Loucy (cell line): ENCODE measurements at regions not wholly inside any gene's neighbourhood (a gene's known extent, or its start where the extent isn't known, plus 50 kb on each side); places are given as distances from the start of the nearest gene placed in this dataset.

Experiments
- EZH2phosphoT487 ChIP-seq: fragments of 200-600 bp; IDR thresholded peaks from 2 replicates; pipeline ENCODE4 v1.6.1; 2018; ENCODE audit warnings: antibody characterized with exemption, mild to moderate bottlenecking, moderate library complexity, borderline replicate concordance
- TF ChIP-seq, protein P1 (sequence below): fragments of 200-600 bp; sonication (generic); conservative IDR thresholded peaks from 2 replicates; pipeline ENCODE4 v1.5.1; 2014; ENCODE audit warnings: mild to moderate bottlenecking, antibody characterized with exemption, low read length

GRCh38 chr15:62920682-62921502, 121.7 kb upstream of the TPM1 start:
- TF ChIP-seq, protein P1, sequence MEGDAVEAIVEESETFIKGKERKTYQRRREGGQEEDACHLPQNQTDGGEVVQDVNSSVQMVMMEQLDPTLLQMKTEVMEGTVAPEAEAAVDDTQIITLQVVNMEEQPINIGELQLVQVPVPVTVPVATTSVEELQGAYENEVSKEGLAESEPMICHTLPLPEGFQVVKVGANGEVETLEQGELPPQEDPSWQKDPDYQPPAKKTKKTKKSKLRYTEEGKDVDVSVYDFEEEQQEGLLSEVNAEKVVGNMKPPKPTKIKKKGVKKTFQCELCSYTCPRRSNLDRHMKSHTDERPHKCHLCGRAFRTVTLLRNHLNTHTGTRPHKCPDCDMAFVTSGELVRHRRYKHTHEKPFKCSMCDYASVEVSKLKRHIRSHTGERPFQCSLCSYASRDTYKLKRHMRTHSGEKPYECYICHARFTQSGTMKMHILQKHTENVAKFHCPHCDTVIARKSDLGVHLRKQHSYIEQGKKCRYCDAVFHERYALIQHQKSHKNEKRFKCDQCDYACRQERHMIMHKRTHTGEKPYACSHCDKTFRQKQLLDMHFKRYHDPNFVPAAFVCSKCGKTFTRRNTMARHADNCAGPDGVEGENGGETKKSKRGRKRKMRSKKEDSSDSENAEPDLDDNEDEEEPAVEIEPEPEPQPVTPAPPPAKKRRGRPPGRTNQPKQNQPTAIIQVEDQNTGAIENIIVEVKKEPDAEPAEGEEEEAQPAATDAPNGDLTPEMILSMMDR: no peak
- no peak for TF ChIP-seq EZH2phosphoT487
